ENCODE measurements at regions not wholly inside any gene's neighbourhood (a gene's known extent, or its start where the extent isn't known, plus 50 kb on each side); places are given as distances from the start of the nearest gene placed in this dataset.
A peak's percentile ranks its signal among the peaks of the same experiment; 100 is the strongest.
"Not testable (repeated sequence)": the region's sequence is repeated elsewhere in the genome, so short reads cannot be mapped to it uniquely, and the experiment has no call there.

GRCh38 chr18:59848002-59848401 is 51.8 kb upstream of the PMAIP1 start:
- H3K27me3 ChIP-seq (ENCODE audit: insufficient read depth, insufficient read length): no peaks in the 10 kb centered on the region
- H3K9me3 ChIP-seq (ENCODE audit: insufficient read depth, low read length): no peaks in the 10 kb centered on the region
- H3K4me1 ChIP-seq (ENCODE audit: insufficient read depth, insufficient read length): no peaks in the 10 kb centered on the region
- no peaks in the 10 kb centered on the region for H3K36me3 ChIP-seq (ENCODE audit: insufficient read depth, insufficient read length, low read length)
- TF ChIP-seq YY1 (IDR thresholded peaks at IDR 0.05; ENCODE audit: insufficient read depth, insufficient read length) (no peak), ZNF274 (IDR thresholded peaks at IDR 0.05; ENCODE audit: low read depth, low read length) (no peak), SUZ12 (IDR thresholded peaks at IDR 0.05; ENCODE audit: extremely low read depth, insufficient read depth, insufficient read length) (no peak)
- no peak overlapping the region for H3K4me3 ChIP-seq (ENCODE audit: insufficient read length, low read depth)
- no peak overlapping the region for H3K9ac ChIP-seq (ENCODE audit: insufficient read length, low read depth)
- no peak for DNase-seq (ENCODE audit: low read depth, low spot score)

DNA sequence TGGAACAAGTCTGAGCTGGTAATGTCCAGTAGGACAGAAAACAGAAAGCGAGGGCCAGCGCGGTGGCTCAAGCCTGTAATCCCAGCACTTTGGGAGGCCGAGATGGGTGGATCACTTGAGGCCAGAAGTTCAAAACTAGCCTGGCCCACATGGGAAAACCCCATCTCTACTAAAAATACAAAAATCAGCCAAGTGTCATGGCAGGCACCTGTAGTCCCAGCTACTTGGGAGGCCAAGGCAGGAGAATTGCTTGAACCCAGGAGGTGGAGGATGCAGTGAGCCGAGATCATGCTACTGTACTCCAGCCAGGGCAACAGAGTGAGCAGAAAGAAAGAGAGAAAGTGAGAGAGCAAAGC is 52.3 kb upstream of the PMAIP1 start:
- not testable (repeated sequence) for H3K9me3 ChIP-seq (ENCODE audit: insufficient read depth, low read length); H3K4me3 ChIP-seq (ENCODE audit: insufficient read length, low read depth); H3K4me1 ChIP-seq (ENCODE audit: insufficient read depth, insufficient read length); DNase-seq (ENCODE audit: low read depth, low spot score); H3K36me3 ChIP-seq (ENCODE audit: insufficient read depth, insufficient read length, low read length); H3K27me3 ChIP-seq (ENCODE audit: insufficient read depth, insufficient read length); H3K9ac ChIP-seq (ENCODE audit: insufficient read length, low read depth)

- no peak for TF ChIP-seq YY1 (IDR thresholded peaks at IDR 0.05; ENCODE audit: insufficient read depth, insufficient read length)
- no peak for TF ChIP-seq ZNF274 (IDR thresholded peaks at IDR 0.05; ENCODE audit: low read depth, low read length)
- no peak for TF ChIP-seq SUZ12 (IDR thresholded peaks at IDR 0.05; ENCODE audit: extremely low read depth, insufficient read depth, insufficient read length)
Measured at GRCh38 chr18:59846814-59847490, 52.8 kb upstream of the PMAIP1 start.

DNA sequence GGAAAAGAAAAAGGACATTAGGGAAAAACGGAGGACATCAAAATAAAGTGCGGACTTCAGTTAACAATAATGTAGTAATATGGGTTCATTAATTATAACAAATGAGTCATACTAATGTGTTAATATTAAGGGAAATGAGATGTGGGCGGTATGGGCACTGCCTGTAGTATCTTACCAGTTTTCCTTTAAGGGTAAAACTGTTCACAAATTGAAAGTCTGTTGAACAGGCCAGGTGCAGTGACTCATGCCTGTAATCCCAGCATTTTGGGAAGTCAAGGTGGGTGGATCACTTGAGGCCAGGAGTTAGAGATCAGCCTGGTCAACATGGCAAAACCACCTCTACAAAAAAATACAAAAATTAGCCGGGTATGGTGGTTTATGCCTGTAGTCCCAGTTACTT is 56.8 kb upstream of the PMAIP1 start:
- Histone ChIP-seq H3K27me3 (ENCODE audit: insufficient read depth, insufficient read length) (no peaks in the 10 kb centered on the region), H3K4me1 (ENCODE audit: insufficient read depth, insufficient read length) (no peaks in the 10 kb centered on the region)
- no peak for DNase-seq (ENCODE audit: low read depth, low spot score)

More at GRCh38 chr18:59846814-59847490, 52.8 kb upstream of the PMAIP1 start:
- Histone ChIP-seq H3K9me3 (ENCODE audit: insufficient read depth, low read length) (no peaks in the 10 kb centered on the region), H3K36me3 (ENCODE audit: insufficient read depth, insufficient read length, low read length) (no peaks in the 10 kb centered on the region), H3K4me3 (ENCODE audit: insufficient read length, low read depth) (no peak overlapping the region), H3K4me1 (ENCODE audit: insufficient read depth, insufficient read length) (no peaks in the 10 kb centered on the region), H3K9ac (ENCODE audit: insufficient read length, low read depth) (no peak overlapping the region), H3K27me3 (ENCODE audit: insufficient read depth, insufficient read length) (no peaks in the 10 kb centered on the region)
- DNase-seq (ENCODE audit: low read depth, low spot score): no peak

DNA sequence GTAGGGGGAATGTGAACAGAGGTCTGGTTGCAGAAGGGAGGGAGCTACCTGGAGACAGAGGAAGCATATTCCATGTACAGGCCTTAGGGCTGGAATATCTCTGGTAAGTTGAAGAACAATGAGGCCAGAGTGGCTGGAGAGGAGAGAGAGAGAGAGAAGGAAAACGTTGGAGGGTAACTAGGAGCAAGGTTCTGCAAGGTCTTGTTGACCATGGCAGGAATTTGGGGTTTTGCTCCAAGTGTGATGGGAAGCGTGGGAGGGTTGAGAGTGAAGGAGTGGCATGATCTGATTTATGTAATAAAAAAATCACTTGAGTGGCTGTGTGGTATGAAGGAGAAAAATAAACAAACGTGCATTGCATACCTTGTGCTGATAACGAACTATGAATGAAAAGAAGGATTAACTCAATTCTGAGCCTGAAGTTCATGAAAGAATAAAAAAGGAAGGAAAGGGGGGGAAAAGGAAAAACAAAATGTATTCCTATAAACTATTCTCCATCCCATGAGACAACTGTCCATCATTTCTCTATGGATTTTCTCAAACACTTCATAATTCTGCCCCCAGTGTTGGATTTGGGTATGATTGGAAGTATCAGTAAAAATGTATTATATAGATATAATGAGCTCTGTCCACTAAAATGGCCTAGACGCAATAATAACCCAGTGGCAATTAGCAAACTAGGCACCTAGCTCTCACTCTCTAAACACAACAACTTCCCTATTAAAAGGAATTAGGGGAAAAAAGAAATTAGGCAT is 59.7 kb upstream of the PMAIP1 start:
- no peak overlapping the region for H3K9ac ChIP-seq (ENCODE audit: insufficient read length, low read depth)
- no peaks in the 10 kb centered on the region for H3K27me3 ChIP-seq (ENCODE audit: insufficient read depth, insufficient read length)
- no peaks in the 10 kb centered on the region for H3K4me1 ChIP-seq (ENCODE audit: insufficient read depth, insufficient read length)
- no peaks in the 10 kb centered on the region for H3K9me3 ChIP-seq (ENCODE audit: insufficient read depth, low read length)
- TF ChIP-seq YY1 (IDR thresholded peaks at IDR 0.05; ENCODE audit: insufficient read depth, insufficient read length): no peak
- TF ChIP-seq SUZ12 (IDR thresholded peaks at IDR 0.05; ENCODE audit: extremely low read depth, insufficient read depth, insufficient read length): no peak
- TF ChIP-seq ZNF274 (IDR thresholded peaks at IDR 0.05; ENCODE audit: low read depth, low read length): no peak
- no peaks in the 10 kb centered on the region for H3K36me3 ChIP-seq (ENCODE audit: insufficient read depth, insufficient read length, low read length)
- no peak overlapping the region for H3K4me3 ChIP-seq (ENCODE audit: insufficient read length, low read depth)
- DNase-seq (ENCODE audit: low read depth, low spot score): no peak

More for the DNA sequence above, 56.8 kb upstream of the PMAIP1 start:
- H3K9me3 ChIP-seq (ENCODE audit: insufficient read depth, low read length): no peaks in the 10 kb centered on the region
- H3K9ac ChIP-seq (ENCODE audit: insufficient read length, low read depth): no peak overlapping the region
- H3K4me3 ChIP-seq (ENCODE audit: insufficient read length, low read depth): no peak overlapping the region
- no peaks in the 10 kb centered on the region for H3K36me3 ChIP-seq (ENCODE audit: insufficient read depth, insufficient read length, low read length)
- no peak for TF ChIP-seq ZNF274 (IDR thresholded peaks at IDR 0.05; ENCODE audit: low read depth, low read length)
- no peak for TF ChIP-seq SUZ12 (IDR thresholded peaks at IDR 0.05; ENCODE audit: extremely low read depth, insufficient read depth, insufficient read length)
- TF ChIP-seq YY1 (IDR thresholded peaks at IDR 0.05; ENCODE audit: insufficient read depth, insufficient read length): no peak

GRCh38 chr18:59839246-59839645 is 60.5 kb upstream of the PMAIP1 start:
- no peaks in the 10 kb centered on the region for H3K36me3 ChIP-seq (ENCODE audit: insufficient read depth, insufficient read length, low read length)
- no peaks in the 10 kb centered on the region for H3K9me3 ChIP-seq (ENCODE audit: insufficient read depth, low read length)
- no peak overlapping the region for H3K9ac ChIP-seq (ENCODE audit: insufficient read length, low read depth)
- no peak for TF ChIP-seq YY1 (IDR thresholded peaks at IDR 0.05; ENCODE audit: insufficient read depth, insufficient read length)
- TF ChIP-seq ZNF274 (IDR thresholded peaks at IDR 0.05; ENCODE audit: low read depth, low read length): no peak
- no peak for TF ChIP-seq SUZ12 (IDR thresholded peaks at IDR 0.05; ENCODE audit: extremely low read depth, insufficient read depth, insufficient read length)
- no peak overlapping the region for H3K4me3 ChIP-seq (ENCODE audit: insufficient read length, low read depth)
- DNase-seq (ENCODE audit: low read depth, low spot score): no peak
- H3K4me1 ChIP-seq (ENCODE audit: insufficient read depth, insufficient read length): no peaks in the 10 kb centered on the region
- no peaks in the 10 kb centered on the region for H3K27me3 ChIP-seq (ENCODE audit: insufficient read depth, insufficient read length)

DNA sequence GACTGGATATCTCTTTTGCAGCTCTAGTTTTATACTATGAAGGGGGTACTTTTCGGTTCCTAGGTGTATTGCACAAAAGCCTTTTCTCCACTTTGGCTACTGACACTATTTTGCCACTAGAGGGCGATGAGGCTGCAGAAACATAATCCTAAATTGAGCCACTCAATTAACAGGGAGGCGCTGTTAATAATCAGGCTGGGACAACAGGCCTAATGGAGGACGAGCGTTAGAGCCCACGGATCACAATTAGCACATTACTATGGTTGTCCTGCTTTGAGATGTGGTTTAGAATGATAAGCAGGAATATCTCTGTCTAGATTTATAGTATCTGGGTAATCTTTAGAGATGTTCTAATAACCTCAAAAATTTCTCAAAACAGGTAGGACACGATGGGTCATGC is 62.2 kb upstream of the PMAIP1 start:
- no peaks in the 10 kb centered on the region for H3K4me1 ChIP-seq (ENCODE audit: insufficient read depth, insufficient read length)
- H3K36me3 ChIP-seq (ENCODE audit: insufficient read depth, insufficient read length, low read length): no peaks in the 10 kb centered on the region
- H3K9ac ChIP-seq (ENCODE audit: insufficient read length, low read depth): no peak overlapping the region
- no peaks in the 10 kb centered on the region for H3K27me3 ChIP-seq (ENCODE audit: insufficient read depth, insufficient read length)
- no peaks in the 10 kb centered on the region for H3K9me3 ChIP-seq (ENCODE audit: insufficient read depth, low read length)
- no peak for TF ChIP-seq YY1 (IDR thresholded peaks at IDR 0.05; ENCODE audit: insufficient read depth, insufficient read length)
- no peak for TF ChIP-seq ZNF274 (IDR thresholded peaks at IDR 0.05; ENCODE audit: low read depth, low read length)
- no peak for TF ChIP-seq SUZ12 (IDR thresholded peaks at IDR 0.05; ENCODE audit: extremely low read depth, insufficient read depth, insufficient read length)
- H3K4me3 ChIP-seq (ENCODE audit: insufficient read length, low read depth): no peak overlapping the region
- DNase-seq (ENCODE audit: low read depth, low spot score): peak; percentile 56

Measured in NT2/D1 (cell line).